ENCODE measurements at regions not wholly inside any gene's neighbourhood (a gene's known extent, or its start where the extent isn't known, plus 50 kb on each side); places are given as distances from the start of the nearest gene placed in this dataset.

- Mint-ChIP-seq H3K4me3 (no peak overlapping the region), H3K9me3 (ENCODE audit: low read depth) (peaks cover 11% of the 10 kb centered on the region), H3K27me3 (no peaks in the 10 kb centered on the region), H3K36me3 (ENCODE audit: low read depth) (peaks cover 19% of the 10 kb centered on the region), H3K4me1 (no peaks in the 10 kb centered on the region), H3K27ac (no peak overlapping the region)
- intact Hi-C loops (cut with DNase I, micrococcal nuclease): no loop called here
- POLR2A ChIA-PET: no interaction called here
- no peak for ATAC-seq
- DNase-seq: no peak
- CTCF ChIA-PET: no interaction called here
These were observed 107.8 kb upstream of the SPIN4 start for GRCh38 chrX:63458981-63459380.

- Mint-ChIP-seq H3K27ac (no peak overlapping the region), H3K36me3 (ENCODE audit: low read depth) (peaks cover 41% of the 10 kb centered on the region), H3K27me3 (no peaks in the 10 kb centered on the region), H3K4me3 (no peak overlapping the region), H3K4me1 (no peaks in the 10 kb centered on the region), H3K9me3 (ENCODE audit: low read depth) (peaks cover 26% of the 10 kb centered on the region)
- POLR2A ChIA-PET: no interaction called here
- ATAC-seq (no peak), DNase-seq (no peak)
- intact Hi-C loops (cut with DNase I, micrococcal nuclease): no loop called here
- CTCF ChIA-PET: no interaction called here
These were observed 102.4 kb upstream of the SPIN4 start for GRCh38 chrX:63453571-63453970.

- no peaks in the 10 kb centered on the region for H3K4me1 Mint-ChIP-seq
- intact Hi-C loops (cut with DNase I, micrococcal nuclease): no loop called here
- POLR2A ChIA-PET: no interaction called here
- no peak overlapping the region for H3K4me3 Mint-ChIP-seq
- H3K27ac Mint-ChIP-seq: no peak overlapping the region
- H3K27me3 Mint-ChIP-seq: no peaks in the 10 kb centered on the region
- ATAC-seq (no peak), DNase-seq (no peak)
- H3K9me3 Mint-ChIP-seq (ENCODE audit: low read depth): peaks cover 15% of the 10 kb centered on the region
- CTCF ChIA-PET: no interaction called here
- peaks cover 42% of the 10 kb centered on the region for H3K36me3 Mint-ChIP-seq (ENCODE audit: low read depth)
These were observed 90.6 kb upstream of the SPIN4 start for GRCh38 chrX:63441717-63442116.

GRCh38 chrX:63439580-63439979 is 88.4 kb upstream of the SPIN4 start:
- H3K4me1 Mint-ChIP-seq: no peaks in the 10 kb centered on the region
- H3K27ac Mint-ChIP-seq: no peak overlapping the region
- H3K27me3 Mint-ChIP-seq: no peaks in the 10 kb centered on the region
- peaks cover 47% of the 10 kb centered on the region for H3K36me3 Mint-ChIP-seq (ENCODE audit: low read depth)
- no peak for ATAC-seq
- intact Hi-C loops (cut with DNase I, micrococcal nuclease): no loop called here
- CTCF ChIA-PET: no interaction called here
- peaks cover 13% of the 10 kb centered on the region for H3K9me3 Mint-ChIP-seq (ENCODE audit: low read depth)
- POLR2A ChIA-PET: no interaction called here
- DNase-seq: no peak
- H3K4me3 Mint-ChIP-seq: no peak overlapping the region

- ChIA-PET POLR2A (no interaction called here), CTCF (no interaction called here)
- no peak overlapping the region for H3K27ac Mint-ChIP-seq
- ATAC-seq (no peak), DNase-seq (no peak)
- peaks cover 10% of the 10 kb centered on the region for H3K9me3 Mint-ChIP-seq (ENCODE audit: low read depth)
- H3K27me3 Mint-ChIP-seq: no peaks in the 10 kb centered on the region
- intact Hi-C loops (cut with DNase I, micrococcal nuclease): no loop called here
- H3K4me1 Mint-ChIP-seq: no peaks in the 10 kb centered on the region
- no peak overlapping the region for H3K4me3 Mint-ChIP-seq
- H3K36me3 Mint-ChIP-seq (ENCODE audit: low read depth): peaks cover 49% of the 10 kb centered on the region
These were observed 85.7 kb upstream of the SPIN4 start for GRCh38 chrX:63436865-63437264.

- no peak overlapping the region for H3K27ac Mint-ChIP-seq
These were observed 83.5 kb upstream of the SPIN4 start for GRCh38 chrX:63434665-63435064.

GRCh38 chrX:63434206-63434605 is 83.1 kb upstream of the SPIN4 start:
- ChIA-PET POLR2A (no interaction called here), CTCF (no interaction called here)
- Mint-ChIP-seq H3K27me3 (no peaks in the 10 kb centered on the region), H3K27ac (no peak overlapping the region), H3K9me3 (ENCODE audit: low read depth) (peaks cover 5% of the 10 kb centered on the region), H3K36me3 (ENCODE audit: low read depth) (peaks cover 33% of the 10 kb centered on the region), H3K4me3 (no peak overlapping the region), H3K4me1 (no peaks in the 10 kb centered on the region)
- ATAC-seq (no peak), DNase-seq (no peak)
- intact Hi-C loops (cut with DNase I, micrococcal nuclease): no loop called here

More at GRCh38 chrX:63434665-63435064, 83.5 kb upstream of the SPIN4 start:
- Mint-ChIP-seq H3K4me1 (no peaks in the 10 kb centered on the region), H3K9me3 (ENCODE audit: low read depth) (peaks cover 5% of the 10 kb centered on the region), H3K27me3 (no peaks in the 10 kb centered on the region), H3K4me3 (no peak overlapping the region), H3K36me3 (ENCODE audit: low read depth) (peaks cover 36% of the 10 kb centered on the region)
- POLR2A ChIA-PET: no interaction called here
- no peak for ATAC-seq
- CTCF ChIA-PET: no interaction called here
- intact Hi-C loops (cut with DNase I, micrococcal nuclease): no loop called here
- no peak for DNase-seq

- CTCF ChIA-PET: no interaction called here
- H3K9me3 Mint-ChIP-seq (ENCODE audit: low read depth): peaks cover 5% of the 10 kb centered on the region
- H3K4me3 Mint-ChIP-seq: no peak overlapping the region
- intact Hi-C loops (cut with DNase I, micrococcal nuclease): no loop called here
- DNase-seq: no peak
- no peak overlapping the region for H3K27ac Mint-ChIP-seq
- no peaks in the 10 kb centered on the region for H3K4me1 Mint-ChIP-seq
- ATAC-seq: no peak
- POLR2A ChIA-PET: no interaction called here
- peaks cover 31% of the 10 kb centered on the region for H3K36me3 Mint-ChIP-seq (ENCODE audit: low read depth)
- no peaks in the 10 kb centered on the region for H3K27me3 Mint-ChIP-seq
These were observed 78.9 kb upstream of the SPIN4 start for GRCh38 chrX:63430026-63430425.

- Mint-ChIP-seq H3K36me3 (ENCODE audit: low read depth) (peaks cover 25% of the 10 kb centered on the region), H3K4me1 (no peaks in the 10 kb centered on the region), H3K27ac (no peak overlapping the region), H3K27me3 (no peaks in the 10 kb centered on the region), H3K9me3 (ENCODE audit: low read depth) (peaks cover 5% of the 10 kb centered on the region), H3K4me3 (no peak overlapping the region)
- CTCF ChIA-PET: no interaction called here
- POLR2A ChIA-PET: no interaction called here
- DNase-seq (no peak), ATAC-seq (no peak)
- intact Hi-C loops (cut with DNase I, micrococcal nuclease): no loop called here
These were observed 77.2 kb upstream of the SPIN4 start for GRCh38 chrX:63428348-63428747.

- DNase-seq (no peak), ATAC-seq (no peak)
- intact Hi-C loops (cut with DNase I, micrococcal nuclease): no loop called here
- H3K4me1 Mint-ChIP-seq: no peaks in the 10 kb centered on the region
- POLR2A ChIA-PET: no interaction called here
- H3K27me3 Mint-ChIP-seq: no peaks in the 10 kb centered on the region
- H3K9me3 Mint-ChIP-seq (ENCODE audit: low read depth): no peaks in the 10 kb centered on the region
- no peak overlapping the region for H3K27ac Mint-ChIP-seq
- CTCF ChIA-PET: no interaction called here
- H3K4me3 Mint-ChIP-seq: no peak overlapping the region
- H3K36me3 Mint-ChIP-seq (ENCODE audit: low read depth): peaks cover 17% of the 10 kb centered on the region
These were observed 75.4 kb upstream of the SPIN4 start for GRCh38 chrX:63426519-63426918.

- peaks cover 2% of the 10 kb centered on the region for H3K9me3 Mint-ChIP-seq (ENCODE audit: low read depth)
- ChIA-PET POLR2A (no interaction called here), CTCF (no interaction called here)
- DNase-seq: no peak
- intact Hi-C loops (cut with DNase I, micrococcal nuclease): no loop called here
- peaks cover 17% of the 10 kb centered on the region for H3K36me3 Mint-ChIP-seq (ENCODE audit: low read depth)
- no peaks in the 10 kb centered on the region for H3K27me3 Mint-ChIP-seq
- no peak overlapping the region for H3K4me3 Mint-ChIP-seq
- H3K27ac Mint-ChIP-seq: no peak overlapping the region
- ATAC-seq: no peak
- H3K4me1 Mint-ChIP-seq: no peaks in the 10 kb centered on the region
These were observed 72.9 kb upstream of the SPIN4 start for GRCh38 chrX:63424063-63424462.

GRCh38 chrX:63421411-63421810 is 70.3 kb upstream of the SPIN4 start:
- H3K9me3 Mint-ChIP-seq (ENCODE audit: low read depth): peaks cover 10% of the 10 kb centered on the region
- ATAC-seq (no peak), DNase-seq (no peak)
- H3K27me3 Mint-ChIP-seq: no peaks in the 10 kb centered on the region
- H3K4me3 Mint-ChIP-seq: no peak overlapping the region
- POLR2A ChIA-PET: no interaction called here
- no peak overlapping the region for H3K27ac Mint-ChIP-seq
- intact Hi-C loops (cut with DNase I, micrococcal nuclease): no loop called here
- no peaks in the 10 kb centered on the region for H3K4me1 Mint-ChIP-seq
- CTCF ChIA-PET: no interaction called here
- peaks cover 16% of the 10 kb centered on the region for H3K36me3 Mint-ChIP-seq (ENCODE audit: low read depth)

- ChIA-PET CTCF (no interaction called here), POLR2A (no interaction called here)
- H3K27ac Mint-ChIP-seq: no peak overlapping the region
- intact Hi-C loops (cut with DNase I, micrococcal nuclease): loop anchor here in 1 of 2 experiments (10.0 kb wide), 1 partner anchor 63 kb away; the partner anchor contains the start of gene SPIN4
- no peaks in the 10 kb centered on the region for H3K27me3 Mint-ChIP-seq
- no peak for DNase-seq
- H3K9me3 Mint-ChIP-seq (ENCODE audit: low read depth): peaks cover 10% of the 10 kb centered on the region
- ATAC-seq: no peak
- no peaks in the 10 kb centered on the region for H3K36me3 Mint-ChIP-seq (ENCODE audit: low read depth)
- no peak overlapping the region for H3K4me3 Mint-ChIP-seq
- no peaks in the 10 kb centered on the region for H3K4me1 Mint-ChIP-seq
These were observed 67.1 kb upstream of the SPIN4 start for GRCh38 chrX:63418211-63418610.

Measured in activated CD4-positive, alpha-beta T cell treated with anti-CD3 and anti-CD28 coated beads for 36 hours (primary cell).